ENCODE measurements at regions not wholly inside any gene's neighbourhood (a gene's known extent, or its start where the extent isn't known, plus 50 kb on each side); places are given as distances from the start of the nearest gene placed in this dataset.

- ChIA-PET POLR2A (no interaction called here), CTCF (no interaction called here)
- TF ChIP-seq ETV6 (CRISPR knock-in tag; IDR thresholded peaks at IDR 0.05) (no peak), NFATC4 (CRISPR knock-in tag; IDR thresholded peaks at IDR 0.05) (no peak), FOXK1 (CRISPR knock-in tag; IDR thresholded peaks at IDR 0.05) (no peak), ZNF396 (CRISPR knock-in tag; IDR thresholded peaks at IDR 0.05; ENCODE audit: borderline replicate concordance) (no peak), MAX (CRISPR knock-in tag; IDR thresholded peaks at IDR 0.05) (no peak), TEAD1 (CRISPR knock-in tag; IDR thresholded peaks at IDR 0.05) (no peak), ZNF671 (CRISPR knock-in tag; IDR thresholded peaks at IDR 0.05) (no peak), NFE2L1 (CRISPR knock-in tag; IDR thresholded peaks at IDR 0.05) (no peak), TCF7 (CRISPR knock-in tag; IDR thresholded peaks at IDR 0.05; ENCODE audit: low read depth) (no peak), KAT7 (CRISPR knock-in tag; IDR thresholded peaks at IDR 0.05; ENCODE audit: borderline replicate concordance) (no peak), GRHL2 (CRISPR knock-in tag; IDR thresholded peaks at IDR 0.05; ENCODE audit: insufficient replicate concordance, severe bottlenecking) (no peak), ZNF138 (CRISPR knock-in tag; conservative IDR thresholded peaks at IDR 0.05) (no peak)
- H3K27me3 Mint-ChIP-seq (ENCODE audit: low read depth): no peaks in the 10 kb centered on the region; the same call in 1 of the 2 replicates
- ATAC-seq: no peak
- no peak overlapping the region for H3K27ac Mint-ChIP-seq
- H3K9me3 Mint-ChIP-seq: 0 out of 2 replicates have a peak, but pooled peaks cover 4% of the 10 kb centered on the region
- peaks cover 11% of the 10 kb centered on the region for H3K4me1 Mint-ChIP-seq
- DNase-seq (ENCODE audit: low spot score): no peak
- H3K4me3 Mint-ChIP-seq: no peak overlapping the region
- no peaks in the 10 kb centered on the region for H3K36me3 Mint-ChIP-seq
Measured at GRCh38 chr5:2992806-2993205, 241.3 kb upstream of the IRX2 start.

GRCh38 chr5:2991884-2992283 lies 240.4 kb upstream of the IRX2 start:
- Mint-ChIP-seq H3K4me1 (peaks cover 11% of the 10 kb centered on the region), H3K27me3 (ENCODE audit: low read depth) (no peaks in the 10 kb centered on the region; the same call in 1 of the 2 replicates), H3K36me3 (no peaks in the 10 kb centered on the region), H3K4me3 (no peak overlapping the region), H3K9me3 (peaks cover 6% of the 10 kb centered on the region; the same call in 1 of the 2 replicates), H3K27ac (no peak overlapping the region)
- CTCF ChIA-PET: no interaction called here
- DNase-seq (ENCODE audit: low spot score) (no peak), ATAC-seq (no peak)
- POLR2A ChIA-PET: no interaction called here
- TF ChIP-seq ZNF423 (CRISPR knock-in tag; IDR thresholded peaks at IDR 0.05): no peak
- TF ChIP-seq AR (CRISPR knock-in tag; IDR thresholded peaks at IDR 0.05): no peak
- no peak for TF ChIP-seq CREB1 (CRISPR knock-in tag; IDR thresholded peaks at IDR 0.05)
- TF ChIP-seq ZNF317 (CRISPR knock-in tag; IDR thresholded peaks at IDR 0.05; ENCODE audit: borderline replicate concordance, low read depth): no peak
- no peak for TF ChIP-seq ESRRA (CRISPR knock-in tag; IDR thresholded peaks at IDR 0.05; ENCODE audit: borderline replicate concordance)
- TF ChIP-seq E2F5 (CRISPR knock-in tag; IDR thresholded peaks at IDR 0.05): no peak
- TF ChIP-seq ZNF232 (CRISPR knock-in tag; IDR thresholded peaks at IDR 0.05): no peak

GRCh38 chr5:2989517-2989916 lies 238.0 kb upstream of the IRX2 start:
- Mint-ChIP-seq H3K27me3 (ENCODE audit: low read depth) (no peaks in the 10 kb centered on the region), H3K4me1 (peaks cover 11% of the 10 kb centered on the region), H3K4me3 (no peak overlapping the region), H3K27ac (no peak overlapping the region), H3K36me3 (no peaks in the 10 kb centered on the region), H3K9me3 (peaks cover 6% of the 10 kb centered on the region; the same call in 1 of the 2 replicates)
- peak; percentile 85 for ATAC-seq
- POLR2A ChIA-PET: no interaction called here
- CTCF ChIA-PET: no interaction called here
- DNase-seq (ENCODE audit: low spot score): peak; percentile 24
- TF ChIP-seq ZNF232 (CRISPR knock-in tag; IDR thresholded peaks at IDR 0.05): no peak
- TF ChIP-seq ELF4 (CRISPR knock-in tag; IDR thresholded peaks at IDR 0.05; ENCODE audit: low read depth): no peak

Data from WTC11 (cell line).